Keratinocyte (primary cell): ENCODE measurements at regions not wholly inside any gene's neighbourhood (a gene's known extent, or its start where the extent isn't known, plus 50 kb on each side); places are given as distances from the start of the nearest gene placed in this dataset.

Source experiments
- DNase-seq: peaks from one replicate; pipeline ENCODE4 v3.0.0-alpha.2; 2011; ENCODE audit warnings: low read depth, missing footprints, low spot score
- FAIRE-seq: peaks from 2 replicates; lab custom pipeline; 2011; peaks lifted over from hg19 to GRCh38; lab: Jason Lieb, UNC
- H2AFZ ChIP-seq: 2 replicates; pipeline ENCODE4 v1.6.0; 2012; ENCODE audit warnings: low read length, control low read depth, inconsistent platforms; ENCODE audit not compliant: control insufficient read depth
- H3K27ac ChIP-seq: 2 replicates; pipeline ENCODE4 v1.5.1; 2011; ENCODE audit warnings: low read length; ENCODE audit not compliant: control insufficient read depth, insufficient read depth
- H3K27me3 ChIP-seq: 3 replicates; pipeline ENCODE4 v1.6.0; 2011; ENCODE audit warnings: low read length; ENCODE audit not compliant: control insufficient read depth, insufficient read depth; ENCODE audit errors: extremely low read depth
- H3K36me3 ChIP-seq, 2 experiments: 2 replicates in 1 of 2; 3 replicates in 1 of 2; pipeline ENCODE4 v1.5.1; 2011; ENCODE audit warnings: low read length in 2 of 2, mild to moderate bottlenecking in 1 of 2; ENCODE audit not compliant: control insufficient read depth in 2 of 2, insufficient read depth in 2 of 2; ENCODE audit errors: extremely low read depth in 1 of 2
- H3K4me1 ChIP-seq: 3 replicates; pipeline ENCODE4 v1.5.1; 2011; ENCODE audit warnings: low read length; ENCODE audit not compliant: control insufficient read depth, insufficient read depth; ENCODE audit errors: extremely low read depth
- H3K4me2 ChIP-seq: 3 replicates; pipeline ENCODE4 v1.6.0; 2011; ENCODE audit warnings: low read depth, low read length; ENCODE audit not compliant: control insufficient read depth, insufficient read depth; ENCODE audit errors: extremely low read depth
- H3K4me3 ChIP-seq, 3 experiments: fragments of 200-600 bp in 1 of 3; sonication (generic) in 1 of 3; 2 replicates in 2 of 3; 3 replicates in 1 of 3; pipeline ENCODE4 v1.5.1; 2011 to 2016; ENCODE audit warnings: low read length in 3 of 3, mild to moderate bottlenecking in 3 of 3, control low read depth in 2 of 3, inconsistent platforms in 1 of 3, low read depth in 1 of 3, mixed read lengths in 1 of 3, mixed run types in 1 of 3, moderate library complexity in 1 of 3; ENCODE audit not compliant: control insufficient read depth in 2 of 3, insufficient read depth in 2 of 3; ENCODE audit errors: extremely low read depth in 1 of 3
- H3K79me2 ChIP-seq: 2 replicates; pipeline ENCODE4 v1.6.0; 2012; ENCODE audit warnings: low read length; ENCODE audit not compliant: control insufficient read depth, insufficient read depth
- H3K9ac ChIP-seq: 3 replicates; pipeline ENCODE4 v1.6.0; 2011; ENCODE audit warnings: low read length; ENCODE audit not compliant: control insufficient read depth, insufficient read depth; ENCODE audit errors: extremely low read depth
- H3K9me1 ChIP-seq: 3 replicates; pipeline ENCODE4 v1.6.0; 2011; ENCODE audit warnings: low read length; ENCODE audit not compliant: control insufficient read depth, insufficient read depth; ENCODE audit errors: extremely low read depth
- H3K9me3 ChIP-seq: 2 replicates; pipeline ENCODE4 v1.5.1; 2012; ENCODE audit warnings: low read depth, low read length; ENCODE audit not compliant: control insufficient read depth
- H4K20me1 ChIP-seq: 3 replicates; pipeline ENCODE4 v1.6.0; 2011; ENCODE audit warnings: low read length; ENCODE audit not compliant: control insufficient read depth, insufficient read depth; ENCODE audit errors: extremely low read depth
- CTCF ChIP-seq, 3 experiments: IDR thresholded peaks in 1 of 3; conservative IDR thresholded peaks in 1 of 3; optimal IDR thresholded peaks in 1 of 3; 2 replicates in 2 of 3; 3 replicates in 1 of 3; pipeline versions ENCODE3 to v1.5.1; 2011; ENCODE audit warnings: low read length in 3 of 3, mild to moderate bottlenecking in 3 of 3, moderate library complexity in 2 of 3, control low read depth in 1 of 3, inconsistent platforms in 1 of 3; ENCODE audit not compliant: insufficient read depth in 2 of 3; ENCODE audit errors: extremely low read depth in 1 of 3
- EZH2 ChIP-seq: IDR thresholded peaks from one replicate; pipeline ENCODE4 v1.6.1; 2012; ENCODE audit warnings: inconsistent platforms, mild to moderate bottlenecking, low read length, moderate library complexity
- dilution Hi-C: fragments of 300-500 bp; cut with MboI; formaldehyde crosslinking; loops from one replicate; pipeline ENCODE4 v1.7.0; 2020; ENCODE audit warnings: low sequenced_read_pairs; ENCODE audit not compliant: extremely low pct_ligation_motif_present

DNA sequence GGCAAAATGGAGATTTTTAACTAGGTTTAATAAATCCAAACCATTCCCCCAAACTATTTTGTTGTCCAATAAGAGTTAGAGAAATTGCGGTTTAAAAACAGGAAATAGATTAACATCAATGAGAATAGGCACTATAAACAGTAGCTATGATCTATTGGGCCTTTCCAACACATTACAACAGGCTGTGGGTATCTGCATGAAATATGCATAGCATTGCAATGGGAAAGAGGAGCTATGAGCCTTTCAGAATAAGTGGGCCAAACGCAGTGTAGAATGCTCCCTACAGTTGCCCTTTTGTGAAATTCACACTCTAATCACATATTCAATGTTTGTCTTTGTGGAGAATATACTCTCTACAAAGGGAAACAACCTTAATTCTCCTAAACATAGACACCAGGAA, 305.5 kb upstream of the PRMT6 start:
- Histone ChIP-seq H3K9ac (no peak overlapping the region), H3K36me3 (no peaks in the 10 kb centered on the region), H3K27ac (no peak overlapping the region), H3K4me1 (no peaks in the 10 kb centered on the region), H2AFZ (no peak overlapping the region), H3K27me3 (no peaks in the 10 kb centered on the region), H3K9me3 (no peaks in the 10 kb centered on the region), H3K9me1 (no peaks in the 10 kb centered on the region), H3K4me3 (no peak overlapping the region), H4K20me1 (no peaks in the 10 kb centered on the region), H3K79me2 (no peaks in the 10 kb centered on the region), H3K4me2 (no peak overlapping the region)
- TF ChIP-seq CTCF (optimal IDR thresholded peaks at IDR 0.05 in 1 of 3, IDR thresholded peaks at IDR 0.05 in 1 of 3, conservative IDR thresholded peaks at IDR 0.05 in 1 of 3; ENCODE audit: extremely low read depth in 1 of 3, insufficient read depth in 2 of 3, low read length in 3 of 3) (no peak), EZH2 (no peak)
- DNase-seq (no peak), FAIRE-seq (no peak)
- dilution Hi-C loops = no loop called here

DNA sequence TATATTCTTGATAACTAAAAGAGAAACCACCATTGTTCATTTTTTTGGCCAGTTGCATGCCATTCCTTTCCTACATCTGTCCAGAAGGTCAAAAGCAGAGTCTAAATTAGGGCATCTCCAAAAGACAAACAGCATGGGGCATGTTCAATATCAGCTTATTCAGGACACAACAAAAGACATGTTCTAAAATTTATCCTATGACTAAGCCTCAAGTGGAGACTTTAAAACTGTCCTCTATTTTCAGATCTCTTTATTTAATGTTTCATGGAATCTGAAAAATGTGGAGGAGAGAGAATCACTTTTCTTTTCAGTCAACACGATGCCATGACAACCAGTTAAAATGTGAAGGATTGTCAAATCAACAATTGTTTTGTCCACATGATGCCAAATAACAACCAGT, 303.4 kb upstream of the PRMT6 start:
- Histone ChIP-seq H2AFZ (no peak overlapping the region), H3K27me3 (no peaks in the 10 kb centered on the region), H3K9me3 (no peaks in the 10 kb centered on the region), H3K4me2 (no peak overlapping the region), H3K4me3 (no peak overlapping the region), H3K9me1 (no peaks in the 10 kb centered on the region), H4K20me1 (no peaks in the 10 kb centered on the region), H3K9ac (no peak overlapping the region), H3K4me1 (no peaks in the 10 kb centered on the region), H3K36me3 (no peaks in the 10 kb centered on the region), H3K79me2 (no peaks in the 10 kb centered on the region), H3K27ac (no peak overlapping the region)
- FAIRE-seq (no peak), DNase-seq (no peak)
- dilution Hi-C loops = no loop called here
- TF ChIP-seq CTCF (optimal IDR thresholded peaks at IDR 0.05 in 1 of 3, IDR thresholded peaks at IDR 0.05 in 1 of 3, conservative IDR thresholded peaks at IDR 0.05 in 1 of 3; ENCODE audit: extremely low read depth in 1 of 3, insufficient read depth in 2 of 3, low read length in 3 of 3) = no peak
